ENCODE measurements at regions not wholly inside any gene's neighbourhood (a gene's known extent, or its start where the extent isn't known, plus 50 kb on each side); places are given as distances from the start of the nearest gene placed in this dataset.
"Not testable (repeated sequence)": the region's sequence is repeated elsewhere in the genome, so short reads cannot be mapped to it uniquely, and the experiment has no call there.

DNA sequence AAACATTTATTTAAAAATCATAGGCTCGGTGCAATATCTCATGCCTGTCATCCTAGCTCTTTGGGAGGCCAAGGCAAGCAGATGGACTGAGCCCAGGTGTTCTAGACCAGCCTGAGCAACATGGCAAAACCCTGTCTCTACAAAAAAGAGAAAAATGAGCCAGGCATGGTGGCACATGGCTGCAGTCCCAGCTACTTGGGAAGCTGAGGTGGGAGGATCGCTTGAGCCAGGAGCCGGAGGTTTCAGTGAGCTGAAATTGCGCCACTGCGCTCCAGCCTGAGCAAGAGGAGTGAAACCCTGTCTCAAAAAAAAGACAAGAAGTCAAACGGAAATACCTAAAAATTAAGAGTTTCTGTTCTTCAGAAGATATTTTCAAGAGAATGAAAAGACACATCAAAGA is 122.3 kb downstream of the RSL24D1 start:
- Histone ChIP-seq H3K79me2 (ENCODE audit: low read length) (no peaks in the 10 kb centered on the region), H3F3A (ENCODE audit: low read length, unreplicated experiment) (no peaks in the 10 kb centered on the region), H3K27me3 (ENCODE audit: low read length) (no peaks in the 10 kb centered on the region), H3K4me1 (ENCODE audit: insufficient read depth, low read length) (no peaks in the 10 kb centered on the region), H2AFZ (ENCODE audit: low read length) (no peak overlapping the region), H3K9ac (ENCODE audit: low read length) (no peak overlapping the region), H3K9me2 (replicated peaks; ENCODE audit: low read length) (no peaks in the 10 kb centered on the region), H3K4me2 (ENCODE audit: low read length) (no peak overlapping the region), H3K4me3 (ENCODE audit: low read length) (no peak overlapping the region), H4K20me1 (ENCODE audit: low read length) (no peaks in the 10 kb centered on the region), H3K27ac (ENCODE audit: low read length) (no peak overlapping the region), H3K9me3 (ENCODE audit: low read length) (no peaks in the 10 kb centered on the region), H3K36me3 (ENCODE audit: low read depth, low read length) (no peaks in the 10 kb centered on the region)
- no TSS peak for BruUV-seq (replicated peaks)
- DNase-seq (no peak), ATAC-seq (no peak)
- ChIA-PET CTCF (no interaction called here), POLR2A (ENCODE audit: unreplicated experiment) (no interaction called here)
- intact Hi-C loops (cut with micrococcal nuclease) = no loop called here
- TF ChIP-seq EZH2phosphoT487 (IDR thresholded peaks at IDR 0.05; ENCODE audit: borderline replicate concordance, low read length) (no peak), EZH2 (IDR thresholded peaks at IDR 0.05; ENCODE audit: low read length, unreplicated experiment) (no peak)
- TF ChIP-seq, protein P1, sequence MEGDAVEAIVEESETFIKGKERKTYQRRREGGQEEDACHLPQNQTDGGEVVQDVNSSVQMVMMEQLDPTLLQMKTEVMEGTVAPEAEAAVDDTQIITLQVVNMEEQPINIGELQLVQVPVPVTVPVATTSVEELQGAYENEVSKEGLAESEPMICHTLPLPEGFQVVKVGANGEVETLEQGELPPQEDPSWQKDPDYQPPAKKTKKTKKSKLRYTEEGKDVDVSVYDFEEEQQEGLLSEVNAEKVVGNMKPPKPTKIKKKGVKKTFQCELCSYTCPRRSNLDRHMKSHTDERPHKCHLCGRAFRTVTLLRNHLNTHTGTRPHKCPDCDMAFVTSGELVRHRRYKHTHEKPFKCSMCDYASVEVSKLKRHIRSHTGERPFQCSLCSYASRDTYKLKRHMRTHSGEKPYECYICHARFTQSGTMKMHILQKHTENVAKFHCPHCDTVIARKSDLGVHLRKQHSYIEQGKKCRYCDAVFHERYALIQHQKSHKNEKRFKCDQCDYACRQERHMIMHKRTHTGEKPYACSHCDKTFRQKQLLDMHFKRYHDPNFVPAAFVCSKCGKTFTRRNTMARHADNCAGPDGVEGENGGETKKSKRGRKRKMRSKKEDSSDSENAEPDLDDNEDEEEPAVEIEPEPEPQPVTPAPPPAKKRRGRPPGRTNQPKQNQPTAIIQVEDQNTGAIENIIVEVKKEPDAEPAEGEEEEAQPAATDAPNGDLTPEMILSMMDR (conservative IDR thresholded peaks at IDR 0.05; ENCODE audit: low read depth, low read length) = no peak

DNA sequence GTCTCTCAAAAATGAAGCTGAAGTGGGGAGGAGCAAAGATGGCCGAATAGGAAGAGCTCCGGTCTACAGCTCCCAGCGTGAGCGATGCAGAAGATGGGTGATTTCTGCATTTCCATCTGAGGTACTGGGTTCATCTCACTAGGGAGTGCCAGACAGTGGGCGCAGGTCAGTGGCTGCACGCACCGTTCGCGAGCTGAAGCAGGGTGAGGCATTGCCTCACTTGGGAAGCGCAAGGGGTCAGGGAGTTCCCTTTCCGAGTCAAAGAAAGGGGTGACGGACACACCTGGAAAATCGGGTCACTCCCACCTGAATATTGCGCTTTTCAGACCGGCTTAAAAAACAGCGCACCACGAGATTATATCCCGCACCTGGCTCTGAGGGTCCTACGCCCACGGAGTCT is 132.8 kb downstream of the RSL24D1 start:
- H3K4me2 ChIP-seq (ENCODE audit: low read length); H4K20me1 ChIP-seq (ENCODE audit: low read length); H3K27ac ChIP-seq (ENCODE audit: low read length); H3K36me3 ChIP-seq (ENCODE audit: low read depth, low read length); H3F3A ChIP-seq (ENCODE audit: low read length, unreplicated experiment); intact Hi-C loops (cut with micrococcal nuclease); H3K4me3 ChIP-seq (ENCODE audit: low read length); H3K9me3 ChIP-seq (ENCODE audit: low read length); POLR2A ChIA-PET (ENCODE audit: unreplicated experiment); H3K4me1 ChIP-seq (ENCODE audit: insufficient read depth, low read length); H2AFZ ChIP-seq (ENCODE audit: low read length); H3K9me2 ChIP-seq (replicated peaks; ENCODE audit: low read length); H3K79me2 ChIP-seq (ENCODE audit: low read length); H3K27me3 ChIP-seq (ENCODE audit: low read length); CTCF ChIA-PET; H3K9ac ChIP-seq (ENCODE audit: low read length); BruUV-seq (replicated peaks); ATAC-seq; DNase-seq: not testable (repeated sequence)

DNA sequence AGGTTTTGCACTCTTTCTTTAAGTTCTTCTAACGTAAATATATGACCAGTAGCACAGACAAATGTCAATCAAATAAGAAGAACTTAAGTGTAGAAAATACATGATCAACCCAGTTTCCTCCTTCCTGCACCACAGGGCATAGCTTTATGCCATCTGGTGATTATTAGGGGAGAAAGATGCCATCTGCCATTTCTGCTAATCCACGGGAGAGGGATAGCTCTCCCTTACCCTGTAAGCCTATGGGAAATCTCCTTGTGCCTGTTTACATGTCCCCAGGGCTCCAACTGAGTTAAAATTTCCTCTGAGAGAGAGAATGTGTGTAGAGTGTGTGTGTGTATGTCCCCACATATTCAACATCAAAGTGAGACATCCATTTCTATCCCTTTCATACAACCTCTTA is 135.9 kb downstream of the RSL24D1 start:
- intact Hi-C loops (cut with micrococcal nuclease) = no loop called here

More for the DNA sequence above, 135.9 kb downstream of the RSL24D1 start:
- no peak overlapping the region for H3K9ac ChIP-seq (ENCODE audit: low read length)
- peaks cover 14% of the 10 kb centered on the region for H3K27me3 ChIP-seq (ENCODE audit: low read length)
- ChIA-PET POLR2A (ENCODE audit: unreplicated experiment) (no interaction called here), CTCF (no interaction called here)
- no peaks in the 10 kb centered on the region for H4K20me1 ChIP-seq (ENCODE audit: low read length)
- no peaks in the 10 kb centered on the region for H3K79me2 ChIP-seq (ENCODE audit: low read length)
- H3K36me3 ChIP-seq (ENCODE audit: low read depth, low read length) = no peaks in the 10 kb centered on the region
- H3F3A ChIP-seq (ENCODE audit: low read length, unreplicated experiment) = no peaks in the 10 kb centered on the region
- no peak for DNase-seq
- no peaks in the 10 kb centered on the region for H3K9me2 ChIP-seq (replicated peaks; ENCODE audit: low read length)
- no peaks in the 10 kb centered on the region for H3K9me3 ChIP-seq (ENCODE audit: low read length)
- H3K4me1 ChIP-seq (ENCODE audit: insufficient read depth, low read length) = no peaks in the 10 kb centered on the region
- H3K27ac ChIP-seq (ENCODE audit: low read length) = no peak overlapping the region
- ATAC-seq = no peak
- no TSS peak for BruUV-seq (replicated peaks)
- H3K4me3 ChIP-seq (ENCODE audit: low read length) = no peak overlapping the region
- TF ChIP-seq EZH2phosphoT487 (IDR thresholded peaks at IDR 0.05; ENCODE audit: borderline replicate concordance, low read length) (no peak), EZH2 (IDR thresholded peaks at IDR 0.05; ENCODE audit: low read length, unreplicated experiment) (no peak)
- TF ChIP-seq, protein P1 (conservative IDR thresholded peaks at IDR 0.05; ENCODE audit: low read depth, low read length) = no peak
- no peak overlapping the region for H3K4me2 ChIP-seq (ENCODE audit: low read length)
- no peak overlapping the region for H2AFZ ChIP-seq (ENCODE audit: low read length)
